ENCODE measurements at regions not wholly inside any gene's neighbourhood (a gene's known extent, or its start where the extent isn't known, plus 50 kb on each side); places are given as distances from the start of the nearest gene placed in this dataset.

- no peak for TF ChIP-seq CTCF (IDR thresholded peaks at IDR 0.05)
- TF ChIP-seq POLR2A (IDR thresholded peaks at IDR 0.05), result no peak
Observed at GRCh38 chr4:35025152-35025834, 1219.0 kb downstream of the ARAP2 start.
